Liver (tissue), 7 donors: ENCODE measurements at regions not wholly inside any gene's neighbourhood (a gene's known extent, or its start where the extent isn't known, plus 50 kb on each side); places are given as distances from the start of the nearest gene placed in this dataset.

Source experiments
- DNase-seq: peaks from one replicate; pipeline ENCODE4 v3.0.0-alpha.2; 2017; ENCODE audit warnings: low spot score
- H3K27ac ChIP-seq, 2 donors: one replicate each; pipeline ENCODE4 v1.7.0; 2013; ENCODE audit warnings: inconsistent platforms in 2 of 2, low read length in 2 of 2, control low read depth in 1 of 2, low read depth in 1 of 2, mild to moderate bottlenecking in 1 of 2
- H3K27me3 ChIP-seq, 4 donors: one replicate each; pipeline versions ENCODE4 v1.6.1 to v1.7.0; 2013; ENCODE audit warnings: low read length in 3 of 4, inconsistent platforms in 1 of 4, mild to moderate bottlenecking in 1 of 4, moderate library complexity in 1 of 4; ENCODE audit not compliant: control insufficient read depth in 4 of 4, insufficient read depth in 4 of 4
- H3K36me3 ChIP-seq, 4 donors: one replicate each; pipeline versions ENCODE4 v1.6.1 to v1.7.0; 2013; ENCODE audit warnings: low read length in 3 of 4, mild to moderate bottlenecking in 3 of 4, low read depth in 1 of 4, moderate library complexity in 1 of 4; ENCODE audit not compliant: control insufficient read depth in 4 of 4, insufficient read depth in 3 of 4
- H3K4me1 ChIP-seq, 4 donors: one replicate each; pipeline versions ENCODE4 v1.6.1 to v1.7.0; 2013; ENCODE audit warnings: low read length in 3 of 4, mild to moderate bottlenecking in 3 of 4, moderate library complexity in 1 of 4; ENCODE audit not compliant: control insufficient read depth in 4 of 4, insufficient read depth in 4 of 4
- H3K4me3 ChIP-seq, 3 donors: one replicate each; pipeline versions ENCODE4 v1.6.1 to v1.7.0; 2013; ENCODE audit warnings: low read length in 3 of 3, control low read depth in 1 of 3, low read depth in 1 of 3, mild to moderate bottlenecking in 1 of 3
- H3K9ac ChIP-seq, 2 donors: one replicate each; pipeline ENCODE4 v1.7.0; 2013; ENCODE audit warnings: low read length in 2 of 2, mild to moderate bottlenecking in 2 of 2, moderate library complexity in 2 of 2, control low read depth in 1 of 2, low read depth in 1 of 2
- H3K9me3 ChIP-seq, 4 donors: one replicate each; pipeline versions ENCODE4 v1.6.1 to v1.7.0; 2013; ENCODE audit warnings: low read length in 3 of 4; ENCODE audit not compliant: control insufficient read depth in 4 of 4
- ATF3 ChIP-seq: IDR thresholded peaks from 2 replicates; pipeline ENCODE4 v1.6.1; 2016; ENCODE audit warnings: antibody characterized with exemption
- EGR1 ChIP-seq, 2 donors: IDR thresholded peaks; 2 replicates each; pipeline ENCODE4 v1.6.1; 2016 to 2018; ENCODE audit warnings: antibody characterized with exemption in 2 of 2, low read depth in 2 of 2
- FOXA1 ChIP-seq: IDR thresholded peaks from 2 replicates; pipeline ENCODE4 v1.6.1; 2016; ENCODE audit warnings: antibody characterized with exemption
- FOXA2 ChIP-seq: IDR thresholded peaks from 2 replicates; pipeline ENCODE4 v1.6.1; 2016; ENCODE audit warnings: antibody characterized with exemption
- HNF4A ChIP-seq, 2 donors: conservative IDR thresholded peaks; 2 replicates each; pipeline ENCODE4 v1.6.1; 2016; ENCODE audit warnings: antibody characterized with exemption in 2 of 2, mild to moderate bottlenecking in 2 of 2
- HNF4G ChIP-seq: IDR thresholded peaks from 2 replicates; pipeline ENCODE4 v1.6.1; 2016; ENCODE audit warnings: antibody characterized with exemption
- JUND ChIP-seq, 2 donors: IDR thresholded peaks; 2 replicates each; pipeline ENCODE4 v1.6.1; 2016; ENCODE audit warnings: antibody characterized with exemption in 2 of 2
- RAD21 ChIP-seq, 2 donors: IDR thresholded peaks; 2 replicates each; pipeline ENCODE4 v1.6.1; 2016; ENCODE audit warnings: antibody characterized with exemption in 2 of 2, mild to moderate bottlenecking in 2 of 2
- RXRA ChIP-seq, 2 donors: IDR thresholded peaks; 2 replicates each; pipeline ENCODE4 v1.6.1; 2017 to 2018; ENCODE audit warnings: antibody characterized with exemption in 2 of 2, mild to moderate bottlenecking in 1 of 2
- SP1 ChIP-seq: IDR thresholded peaks from 2 replicates; pipeline ENCODE4 v1.6.1; 2018; ENCODE audit warnings: antibody characterized with exemption, mild to moderate bottlenecking
- YY1 ChIP-seq: IDR thresholded peaks from 2 replicates; pipeline ENCODE4 v1.6.1; 2016; ENCODE audit warnings: antibody characterized with exemption, mild to moderate bottlenecking
- WGBS: extraction: QIAGEN DNeasy Blood & Tissue Kit; methylation state at CpG from one replicate; pipeline ENCODE4 v1.1.7; 2013; 5-methylcytosine and 5-hydroxymethylcytosine counted together
- TF ChIP-seq, protein P1 (sequence below): IDR thresholded peaks from 2 replicates; pipeline ENCODE4 v1.6.1; 2016; ENCODE audit warnings: antibody characterized with exemption, mild to moderate bottlenecking
- TF ChIP-seq, protein P2 (sequence below): IDR thresholded peaks from 2 replicates; pipeline ENCODE4 v1.6.1; 2016; ENCODE audit warnings: antibody characterized with exemption
- donor health status: healthy.
- donor health status: healthy.
- donor health status: healthy.
- donor health status: healthy.

DNA sequence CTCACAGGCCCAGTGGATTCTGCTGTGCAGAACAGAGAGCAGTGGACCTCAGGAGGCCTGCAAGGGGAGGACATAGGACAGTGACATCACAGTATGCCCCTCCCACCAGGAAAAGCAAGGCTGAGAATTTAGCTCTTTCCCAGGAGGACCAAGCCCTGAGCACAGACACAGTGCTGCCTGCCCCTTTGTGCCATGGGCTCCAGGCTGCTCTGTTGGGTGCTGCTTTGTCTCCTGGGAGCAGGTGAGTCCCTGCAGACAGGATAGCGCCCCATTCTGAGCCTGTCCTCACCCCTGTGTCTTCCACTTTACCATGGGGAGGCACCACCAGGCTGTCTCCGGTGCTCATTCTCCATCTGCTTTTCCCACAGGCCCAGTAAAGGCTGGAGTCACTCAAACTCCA is 63.0 kb upstream of the PRSS58 start:
- Histone ChIP-seq H3K4me1 (no peaks in the 10 kb centered on the region), H3K27ac (no peak overlapping the region), H3K27me3 (peaks cover 0 to 10% (median 0%) of the 10 kb centered on the region in 4 donors), H3K36me3 (no peaks in the 10 kb centered on the region), H3K4me3 (no peak overlapping the region), H3K9me3 (no peaks in the 10 kb centered on the region), H3K9ac (no peak overlapping the region)
- TF ChIP-seq, protein P1, sequence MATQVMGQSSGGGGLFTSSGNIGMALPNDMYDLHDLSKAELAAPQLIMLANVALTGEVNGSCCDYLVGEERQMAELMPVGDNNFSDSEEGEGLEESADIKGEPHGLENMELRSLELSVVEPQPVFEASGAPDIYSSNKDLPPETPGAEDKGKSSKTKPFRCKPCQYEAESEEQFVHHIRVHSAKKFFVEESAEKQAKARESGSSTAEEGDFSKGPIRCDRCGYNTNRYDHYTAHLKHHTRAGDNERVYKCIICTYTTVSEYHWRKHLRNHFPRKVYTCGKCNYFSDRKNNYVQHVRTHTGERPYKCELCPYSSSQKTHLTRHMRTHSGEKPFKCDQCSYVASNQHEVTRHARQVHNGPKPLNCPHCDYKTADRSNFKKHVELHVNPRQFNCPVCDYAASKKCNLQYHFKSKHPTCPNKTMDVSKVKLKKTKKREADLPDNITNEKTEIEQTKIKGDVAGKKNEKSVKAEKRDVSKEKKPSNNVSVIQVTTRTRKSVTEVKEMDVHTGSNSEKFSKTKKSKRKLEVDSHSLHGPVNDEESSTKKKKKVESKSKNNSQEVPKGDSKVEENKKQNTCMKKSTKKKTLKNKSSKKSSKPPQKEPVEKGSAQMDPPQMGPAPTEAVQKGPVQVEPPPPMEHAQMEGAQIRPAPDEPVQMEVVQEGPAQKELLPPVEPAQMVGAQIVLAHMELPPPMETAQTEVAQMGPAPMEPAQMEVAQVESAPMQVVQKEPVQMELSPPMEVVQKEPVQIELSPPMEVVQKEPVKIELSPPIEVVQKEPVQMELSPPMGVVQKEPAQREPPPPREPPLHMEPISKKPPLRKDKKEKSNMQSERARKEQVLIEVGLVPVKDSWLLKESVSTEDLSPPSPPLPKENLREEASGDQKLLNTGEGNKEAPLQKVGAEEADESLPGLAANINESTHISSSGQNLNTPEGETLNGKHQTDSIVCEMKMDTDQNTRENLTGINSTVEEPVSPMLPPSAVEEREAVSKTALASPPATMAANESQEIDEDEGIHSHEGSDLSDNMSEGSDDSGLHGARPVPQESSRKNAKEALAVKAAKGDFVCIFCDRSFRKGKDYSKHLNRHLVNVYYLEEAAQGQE, result no peak
- TF ChIP-seq FOXA1 (no peak), YY1 (no peak), SP1 (no peak), RAD21 (IDR thresholded peaks at IDR 0.05) (no peak), EGR1 (IDR thresholded peaks at IDR 0.05; ENCODE audit: low read depth in 2 of 2) (no peak), FOXA2 (no peak), HNF4G (no peak), JUND (IDR thresholded peaks at IDR 0.05) (no peak), ATF3 (no peak)
- TF ChIP-seq, protein P2, sequence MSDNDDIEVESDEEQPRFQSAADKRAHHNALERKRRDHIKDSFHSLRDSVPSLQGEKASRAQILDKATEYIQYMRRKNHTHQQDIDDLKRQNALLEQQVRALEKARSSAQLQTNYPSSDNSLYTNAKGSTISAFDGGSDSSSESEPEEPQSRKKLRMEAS, result no peak
- WGBS, result 85% methylated on average over 2 of the region's 2 CpGs
- no peak for DNase-seq

GRCh38 chr7:142319970-142320369 is 62.1 kb upstream of the PRSS58 start:
- Histone ChIP-seq H3K4me1 (no peaks in the 10 kb centered on the region), H3K9ac (no peak overlapping the region), H3K27me3 (peaks cover 0 to 10% (median 0%) of the 10 kb centered on the region in 4 donors), H3K27ac (no peak overlapping the region), H3K4me3 (no peak overlapping the region), H3K36me3 (no peaks in the 10 kb centered on the region), H3K9me3 (no peaks in the 10 kb centered on the region)
- no peak for TF ChIP-seq HNF4A (conservative IDR thresholded peaks at IDR 0.05)
- TF ChIP-seq, protein P1, result no peak
- no peak for TF ChIP-seq RXRA (IDR thresholded peaks at IDR 0.05)
- no peak for TF ChIP-seq RAD21 (IDR thresholded peaks at IDR 0.05)
- no peak for DNase-seq
- 38% methylated on average over 3 of the region's 3 CpGs for WGBS
